IMR-90 (cell line): ENCODE measurements at regions not wholly inside any gene's neighbourhood (a gene's known extent, or its start where the extent isn't known, plus 50 kb on each side); places are given as distances from the start of the nearest gene placed in this dataset.

ENCODE experiments used
- ATAC-seq: fragments of 200-7000 bp; cut with Tn5 transposase; 2 replicates; pipeline ENCODE4 v1.9.1; 2020; ENCODE audit warnings: low read depth, mild to moderate bottlenecking, moderate library complexity
- BruUV-seq: library from RNA; stranded (reverse); fragments of 400-500 nt; replicated peaks from 2 replicates; lab custom pipeline; 2021; lab: Mats Ljungman, UMichigan
- CTCF ChIA-PET: fragments of 300-600 bp; formaldehyde crosslinking; extraction: SDS; loops from one replicate; lab custom pipeline; 2021; ENCODE audit warnings: antibody characterized with exemption; lab: Yijun Ruan, JAX
- POLR2A ChIA-PET: fragments of 300-600 bp; sonication (Branson Sonifier 250); formaldehyde crosslinking; loops from one replicate; lab custom pipeline; 2022; ENCODE audit warnings: antibody characterized with exemption; ENCODE audit not compliant: unreplicated experiment; lab: Charles Lee
- DNase-seq: peaks from one replicate; pipeline ENCODE4 v3.0.0; 2013
- H2AFZ ChIP-seq: replicated peaks from 2 replicates; pipeline ENCODE3; 2013; ENCODE audit warnings: low read length, mild to moderate bottlenecking; ENCODE audit not compliant: poor library complexity
- H2AK5ac ChIP-seq: 2 replicates; pipeline ENCODE4 v1.6.1; 2013; ENCODE audit warnings: low read depth, low read length, inconsistent platforms
- H2AK9ac ChIP-seq: replicated peaks from 2 replicates; pipeline ENCODE3; 2013; ENCODE audit warnings: mild to moderate bottlenecking, low read depth, low read length, moderate library complexity; ENCODE audit not compliant: poor library complexity
- H2BK120ac ChIP-seq: 2 replicates; pipeline ENCODE4 v1.6.1; 2013; ENCODE audit warnings: low read depth, low read length, inconsistent platforms
- H2BK15ac ChIP-seq: 3 replicates; pipeline ENCODE4 v1.6.1; 2013; ENCODE audit warnings: low read depth, low read length, inconsistent platforms
- H2BK20ac ChIP-seq: 2 replicates; pipeline ENCODE4 v1.6.1; 2013; ENCODE audit warnings: low read depth, mild to moderate bottlenecking, inconsistent platforms, low read length, moderate library complexity
- H2BK5ac ChIP-seq: 2 replicates; pipeline ENCODE4 v1.6.1; 2013; ENCODE audit warnings: mild to moderate bottlenecking, low read depth, low read length, inconsistent platforms; ENCODE audit not compliant: poor library complexity, severe bottlenecking
- H3K14ac ChIP-seq: replicated peaks from 2 replicates; pipeline ENCODE4 v1.6.1; 2013; ENCODE audit warnings: low read depth, low read length, inconsistent platforms
- H3K18ac ChIP-seq: 2 replicates; pipeline ENCODE4 v1.6.1; 2013; ENCODE audit warnings: low read depth, low read length, control low read depth
- H3K23ac ChIP-seq: 2 replicates; pipeline ENCODE4 v1.6.1; 2013; ENCODE audit warnings: low read depth, low read length, inconsistent platforms
- H3K27ac ChIP-seq: 2 replicates; pipeline ENCODE4 v1.5.1; 2013; ENCODE audit warnings: mild to moderate bottlenecking, control low read depth, low read length; ENCODE audit not compliant: insufficient read depth
- H3K27me3 ChIP-seq: 2 replicates; pipeline ENCODE4 v1.6.1; 2013; ENCODE audit warnings: low read length; ENCODE audit not compliant: control insufficient read depth, insufficient read depth
- H3K36me3 ChIP-seq: 2 replicates; pipeline ENCODE4 v1.6.1; 2013; ENCODE audit warnings: low read length, mixed read lengths; ENCODE audit not compliant: control insufficient read depth, insufficient read depth
- H3K4ac ChIP-seq: 2 replicates; pipeline ENCODE4 v1.6.1; 2013; ENCODE audit warnings: low read depth, low read length, inconsistent platforms
- H3K4me1 ChIP-seq: 2 replicates; pipeline ENCODE4 v1.6.1; 2013; ENCODE audit warnings: low read length, mixed read lengths; ENCODE audit not compliant: control insufficient read depth, insufficient read depth
- H3K4me2 ChIP-seq: 2 replicates; pipeline ENCODE4 v1.6.1; 2013; ENCODE audit warnings: low read depth, mild to moderate bottlenecking, control low read depth, low read length, moderate library complexity
- H3K4me3 ChIP-seq: 2 replicates; pipeline ENCODE4 v1.5.1; 2013; ENCODE audit warnings: low read depth, mild to moderate bottlenecking, control low read depth, low read length, moderate library complexity; ENCODE audit not compliant: insufficient read depth
- H3K56ac ChIP-seq: 2 replicates; pipeline ENCODE4 v1.6.1; 2013; ENCODE audit warnings: low read length, inconsistent platforms; ENCODE audit not compliant: insufficient read depth; ENCODE audit errors: extremely low read depth
- H3K79me1 ChIP-seq, 2 experiments: 2 replicates each; pipeline ENCODE4 v1.6.1; 2013; ENCODE audit warnings: low read length in 2 of 2, inconsistent platforms in 1 of 2, low read depth in 1 of 2
- H3K9ac ChIP-seq: 2 replicates; pipeline ENCODE4 v1.6.1; 2013; ENCODE audit warnings: low read depth, low read length, control low read depth
- H3K9me1 ChIP-seq: 2 replicates; pipeline ENCODE4 v1.6.1; 2013; ENCODE audit warnings: low read length, inconsistent platforms; ENCODE audit not compliant: insufficient read depth
- H3K9me3 ChIP-seq: 2 replicates; pipeline ENCODE4 v1.6.1; 2013; ENCODE audit warnings: low read length; ENCODE audit not compliant: control insufficient read depth, insufficient read depth
- H4K20me1 ChIP-seq: 2 replicates; pipeline ENCODE4 v1.6.1; 2013; ENCODE audit warnings: low read length, inconsistent platforms; ENCODE audit not compliant: insufficient read depth
- H4K5ac ChIP-seq: 2 replicates; pipeline ENCODE4 v1.6.1; 2013; ENCODE audit warnings: mild to moderate bottlenecking, low read depth, low read length, control low read depth
- H4K8ac ChIP-seq, 2 experiments: 2 replicates each; pipeline ENCODE4 v1.6.1; 2013; ENCODE audit warnings: low read depth in 2 of 2, low read length in 2 of 2, control low read depth in 1 of 2, inconsistent platforms in 1 of 2
- H4K91ac ChIP-seq: 2 replicates; pipeline ENCODE4 v1.6.1; 2013; ENCODE audit warnings: low read depth, low read length, inconsistent platforms; ENCODE audit not compliant: insufficient read depth
- BHLHE40 ChIP-seq: fragments of 150-350 bp; IDR thresholded peaks from 2 replicates; pipeline ENCODE4 v1.6.1; 2016; ENCODE audit warnings: mild to moderate bottlenecking, low read depth, low read length
- CEBPB ChIP-seq: IDR thresholded peaks from 2 replicates; pipeline ENCODE4 v1.6.1; 2012; ENCODE audit warnings: low read depth, low read length, improper control_type of control experiment
- CHD1 ChIP-seq: IDR thresholded peaks from 2 replicates; pipeline ENCODE4 v1.6.1; 2012; ENCODE audit warnings: low read depth, low read length, improper control_type of control experiment
- CTCF ChIP-seq: conservative IDR thresholded peaks from 2 replicates; pipeline ENCODE4 v1.5.1; 2012; ENCODE audit warnings: mild to moderate bottlenecking, low read depth, low read length, improper control_type of control experiment
- ELK1 ChIP-seq: fragments of 150-350 bp; IDR thresholded peaks from 2 replicates; pipeline ENCODE4 v1.6.1; 2016; ENCODE audit warnings: low read depth, mild to moderate bottlenecking, low read length, moderate library complexity, borderline replicate concordance
- FOS ChIP-seq: fragments of 150-350 bp; IDR thresholded peaks from 2 replicates; pipeline ENCODE4 v1.6.1; 2016; ENCODE audit warnings: low read depth, low read length
- MAFK ChIP-seq: IDR thresholded peaks from 2 replicates; pipeline ENCODE4 v1.6.1; 2012; ENCODE audit warnings: low read depth, low read length, improper control_type of control experiment
- MAZ ChIP-seq: IDR thresholded peaks from 2 replicates; pipeline ENCODE4 v1.6.1; 2012; ENCODE audit warnings: low read depth, mild to moderate bottlenecking, low read length, improper control_type of control experiment, moderate library complexity, borderline replicate concordance
- MXI1 ChIP-seq: IDR thresholded peaks from 2 replicates; pipeline ENCODE4 v1.6.1; 2012; ENCODE audit warnings: low read depth, mild to moderate bottlenecking, low read length, moderate library complexity, borderline replicate concordance
- NFE2L2 ChIP-seq: fragments of 150-350 bp; IDR thresholded peaks from 2 replicates; pipeline ENCODE4 v1.6.1; 2016; ENCODE audit warnings: low read depth, mild to moderate bottlenecking, low read length
- POLR2A ChIP-seq: IDR thresholded peaks from 2 replicates; pipeline ENCODE4 v1.6.1; 2012; ENCODE audit warnings: mild to moderate bottlenecking, low read depth, low read length
- RCOR1 ChIP-seq: IDR thresholded peaks from 2 replicates; pipeline ENCODE4 v1.6.1; 2012; ENCODE audit warnings: mild to moderate bottlenecking, low read length, improper control_type of control experiment; ENCODE audit not compliant: insufficient replicate concordance
- RFX5 ChIP-seq: IDR thresholded peaks from 2 replicates; pipeline ENCODE4 v1.8.0; 2012; ENCODE audit warnings: low read depth, mild to moderate bottlenecking, low read length, moderate library complexity
- SMC3 ChIP-seq: fragments of 150-350 bp; IDR thresholded peaks from 2 replicates; pipeline ENCODE4 v1.6.1; 2016; ENCODE audit warnings: low read depth, mild to moderate bottlenecking, antibody characterized with exemption, low read length, moderate library complexity
- WGBS, 2 experiments: methylation state at CpG; one replicate each; pipeline versions ENCODE4 v1.1.5 to v1.1.7; 2013; ENCODE audit warnings: missing lambda C conversion rate in 2 of 2; ENCODE audit not compliant: insufficient read length in 1 of 2; ENCODE audit errors: extremely low coverage in 2 of 2; 5-methylcytosine and 5-hydroxymethylcytosine counted together
- dilution Hi-C: fragments of 300-500 bp; cut with HindIII; formaldehyde crosslinking; loops from one replicate; pipeline ENCODE4 v1.14.3; 2018; ENCODE audit warnings: low sequenced_read_pairs; ENCODE audit not compliant: unreplicated experiment
- in situ Hi-C: fragments of 300-500 bp; cut with MboI; formaldehyde crosslinking; loops from 3 replicates; pipeline ENCODE4 v1.14.3; 2019; ENCODE audit warnings: low sequenced_read_pairs, inconsistent platforms, mixed read lengths
- intact Hi-C: fragments of 100-400 bp; cut with micrococcal nuclease; formaldehyde crosslinking; loops from 2 replicates; pipeline ENCODE4 v1.10.0; 2022
- TF ChIP-seq, protein P1 (sequence below): fragments of 150-350 bp; IDR thresholded peaks from 2 replicates; pipeline ENCODE4 v1.6.1; 2017; ENCODE audit warnings: mild to moderate bottlenecking, antibody characterized with exemption, low read length, low read depth

- H2AK5ac ChIP-seq, result no peak overlapping the region
- no peak overlapping the region for H3K23ac ChIP-seq
- in situ Hi-C loops (no loop called here), dilution Hi-C loops (no loop called here), intact Hi-C loops (no loop called here)
- no peak overlapping the region for H2BK20ac ChIP-seq
- no peak overlapping the region for H3K14ac ChIP-seq
- no TSS peak for BruUV-seq
- DNase-seq (no peak), ATAC-seq (no peak)
- H2AFZ ChIP-seq, result no peak overlapping the region
- no peaks in the 10 kb centered on the region for H3K27me3 ChIP-seq
- H3K9ac ChIP-seq, result no peak overlapping the region
- peaks cover 19% of the 10 kb centered on the region for H3K4me1 ChIP-seq
- peaks cover 63% of the 10 kb centered on the region for H4K20me1 ChIP-seq
- H4K91ac ChIP-seq, result no peak overlapping the region
- H3K56ac ChIP-seq, result no peak overlapping the region
- CTCF ChIA-PET, result no interaction called here
- no peak overlapping the region for H3K18ac ChIP-seq
- POLR2A ChIA-PET, result no interaction called here
- no peak overlapping the region for H3K27ac ChIP-seq
- H3K9me3 ChIP-seq, result no peaks in the 10 kb centered on the region
- TF ChIP-seq NFE2L2, result no peak
- TF ChIP-seq CEBPB, result no peak
- TF ChIP-seq, protein P1, sequence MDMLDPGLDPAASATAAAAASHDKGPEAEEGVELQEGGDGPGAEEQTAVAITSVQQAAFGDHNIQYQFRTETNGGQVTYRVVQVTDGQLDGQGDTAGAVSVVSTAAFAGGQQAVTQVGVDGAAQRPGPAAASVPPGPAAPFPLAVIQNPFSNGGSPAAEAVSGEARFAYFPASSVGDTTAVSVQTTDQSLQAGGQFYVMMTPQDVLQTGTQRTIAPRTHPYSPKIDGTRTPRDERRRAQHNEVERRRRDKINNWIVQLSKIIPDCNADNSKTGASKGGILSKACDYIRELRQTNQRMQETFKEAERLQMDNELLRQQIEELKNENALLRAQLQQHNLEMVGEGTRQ, result no peak
- no peak for TF ChIP-seq MAFK
- no peak for TF ChIP-seq CTCF
- TF ChIP-seq BHLHE40, result no peak
- TF ChIP-seq MAZ, result no peak
- no peak for TF ChIP-seq ELK1
- no peak for TF ChIP-seq RFX5
- TF ChIP-seq FOS, result no peak
- TF ChIP-seq MXI1, result no peak
- no peak for TF ChIP-seq POLR2A
- TF ChIP-seq RCOR1, result no peak
- no peak for TF ChIP-seq SMC3
- TF ChIP-seq CHD1, result no peak
- H4K8ac ChIP-seq, result no peak overlapping the region
- H4K5ac ChIP-seq, result no peak overlapping the region
- WGBS, 2 experiments, result 100% methylated on average over 1 of the region's 3 CpGs; no CpG with 5 or more reads in 1 of the 2 experiments
- H2AK9ac ChIP-seq, result no peak overlapping the region
- H3K9me1 ChIP-seq, result peaks cover 29% of the 10 kb centered on the region
- H3K36me3 ChIP-seq, result peaks cover 7% of the 10 kb centered on the region
- no peak overlapping the region for H2BK5ac ChIP-seq
- H3K79me1 ChIP-seq, result peaks cover 34 to 89% of the 10 kb centered on the region in 2 experiments
- no peak overlapping the region for H2BK15ac ChIP-seq
- no peak overlapping the region for H2BK120ac ChIP-seq
- H3K4me2 ChIP-seq, result no peak overlapping the region
- no peak overlapping the region for H3K4ac ChIP-seq
- no peak overlapping the region for H3K4me3 ChIP-seq
Measured at GRCh38 chr2:120889936-120890335, 154.3 kb downstream of the GLI2 start.
